Endothelial cell of umbilical vein (primary cell): ENCODE measurements at regions not wholly inside any gene's neighbourhood (a gene's known extent, or its start where the extent isn't known, plus 50 kb on each side); places are given as distances from the start of the nearest gene placed in this dataset.
A peak's percentile ranks its signal among the peaks of the same experiment; 100 is the strongest.

Source experiments
- BruUV-seq: library from RNA; stranded (reverse); fragments of 400-500 nt; replicated peaks from 2 replicates; lab custom pipeline; 2021; lab: Mats Ljungman, UMichigan
- CTCF ChIA-PET: fragments of 300-600, 350-600 bp; sonication (Branson Sonifier 250); formaldehyde crosslinking; loops from one replicate; lab custom pipeline; 2021; ENCODE audit warnings: antibody characterized with exemption, inconsistent platforms; lab: Charles Lee
- POLR2A ChIA-PET: fragments of 300-600, 350-600 bp; sonication (Branson Sonifier 250); formaldehyde crosslinking; loops from one replicate; lab custom pipeline; 2021; ENCODE audit warnings: antibody characterized with exemption, inconsistent platforms; lab: Charles Lee
- DNase-seq: peaks from one replicate; pipeline ENCODE4 v3.0.0-alpha.2; 2011; ENCODE audit warnings: low read depth, low spot score
- FAIRE-seq: peaks from 2 replicates; lab custom pipeline; 2011; peaks lifted over from hg19 to GRCh38; lab: Jason Lieb, UNC
- H2AFZ ChIP-seq: 2 replicates; pipeline ENCODE4 v1.6.0; 2012; ENCODE audit warnings: low read depth, low read length, control low read depth, inconsistent platforms
- H3K27ac ChIP-seq: 2 replicates; pipeline ENCODE4 v1.5.1; 2011; ENCODE audit warnings: low read depth, mild to moderate bottlenecking, control low read depth, low read length, moderate library complexity; ENCODE audit not compliant: insufficient read depth
- H3K27me3 ChIP-seq, 2 experiments: 2 replicates each; pipeline versions ENCODE4 v1.6.0 to v1.6.1; 2011; ENCODE audit warnings: low read length in 2 of 2, mixed read lengths in 1 of 2; ENCODE audit not compliant: control insufficient read depth in 2 of 2, insufficient read depth in 2 of 2
- H3K36me3 ChIP-seq, 2 experiments: 2 replicates in 1 of 2; 3 replicates in 1 of 2; pipeline ENCODE4 v1.5.1; 2011; ENCODE audit warnings: low read length in 2 of 2, mild to moderate bottlenecking in 1 of 2, moderate library complexity in 1 of 2; ENCODE audit not compliant: control insufficient read depth in 2 of 2, insufficient read depth in 2 of 2; ENCODE audit errors: extremely low read depth in 1 of 2
- H3K4me1 ChIP-seq: 3 replicates; pipeline ENCODE4 v1.5.1; 2011; ENCODE audit warnings: mild to moderate bottlenecking, low read length; ENCODE audit not compliant: control insufficient read depth, insufficient read depth; ENCODE audit errors: extremely low read depth
- H3K4me2 ChIP-seq: 2 replicates; pipeline ENCODE4 v1.6.1; 2011; ENCODE audit warnings: low read length, control low read depth, mixed read lengths; ENCODE audit not compliant: insufficient read depth
- H3K4me3 ChIP-seq, 3 experiments: fragments of 200-600 bp in 1 of 3; sonication (generic), shearing (Covaris generic) in 1 of 3; replicated peaks in 1 of 3; 2 replicates each; pipeline ENCODE4 v1.5.1; 2011 to 2016; ENCODE audit warnings: control low read depth in 3 of 3, low read length in 3 of 3, mild to moderate bottlenecking in 2 of 3, inconsistent platforms in 1 of 3, low read depth in 1 of 3, moderate library complexity in 1 of 3; ENCODE audit not compliant: insufficient read depth in 1 of 3
- H3K79me2 ChIP-seq: 2 replicates; pipeline ENCODE4 v1.6.0; 2012; ENCODE audit warnings: low read length, inconsistent platforms; ENCODE audit not compliant: control insufficient read depth, insufficient read depth
- H3K9ac ChIP-seq: replicated peaks from 2 replicates; pipeline ENCODE3; 2011; ENCODE audit warnings: low read length, control low read depth; ENCODE audit not compliant: insufficient read depth; ENCODE audit errors: extremely low read depth
- H3K9me1 ChIP-seq: replicated peaks from 3 replicates; pipeline ENCODE4 v1.6.0; 2011; ENCODE audit warnings: mild to moderate bottlenecking, low read length; ENCODE audit not compliant: control insufficient read depth, insufficient read depth; ENCODE audit errors: extremely low read depth
- H3K9me3 ChIP-seq: replicated peaks from 2 replicates; pipeline ENCODE4 v1.5.1; 2012; ENCODE audit warnings: low read length, inconsistent platforms; ENCODE audit not compliant: control insufficient read depth, insufficient read depth
- H4K20me1 ChIP-seq: replicated peaks from 2 replicates; pipeline ENCODE3; 2011; ENCODE audit warnings: mild to moderate bottlenecking, low read length; ENCODE audit not compliant: control insufficient read depth, insufficient read depth; ENCODE audit errors: extremely low read depth
- CTCF ChIP-seq, 2 donors: IDR thresholded peaks; 1 replicate in 1 of 2; 2 replicates in 1 of 2; pipeline ENCODE4 v1.5.1; 2011; ENCODE audit warnings: low read length in 2 of 2, mild to moderate bottlenecking in 2 of 2, moderate library complexity in 2 of 2, control low read depth in 1 of 2, inconsistent platforms in 1 of 2, low read depth in 1 of 2; ENCODE audit not compliant: insufficient read depth in 1 of 2; ENCODE audit errors: extremely low read depth in 1 of 2
- EZH2 ChIP-seq: IDR thresholded peaks from 2 replicates; pipeline ENCODE4 v1.6.1; 2012; ENCODE audit warnings: borderline replicate concordance, low read depth, mild to moderate bottlenecking, moderate library complexity, low read length, inconsistent platforms; ENCODE audit not compliant: severe bottlenecking
- FOS ChIP-seq: IDR thresholded peaks from 2 replicates; pipeline ENCODE4 v1.6.1; 2011; ENCODE audit warnings: mild to moderate bottlenecking, low read length, moderate library complexity, borderline replicate concordance; ENCODE audit not compliant: insufficient read depth
- JUN ChIP-seq: IDR thresholded peaks from 2 replicates; pipeline ENCODE4 v1.6.1; 2011; ENCODE audit warnings: borderline replicate concordance, low read depth; ENCODE audit not compliant: insufficient read length, insufficient read depth
- MYC ChIP-seq: IDR thresholded peaks from one replicate; pipeline ENCODE4 v1.6.1; 2011; ENCODE audit warnings: mild to moderate bottlenecking, low read depth, low read length
- dilution Hi-C: fragments of 300-500 bp; cut with MboI; formaldehyde crosslinking; loops from one replicate; pipeline ENCODE4 v1.15.0; 2019; ENCODE audit warnings: low sequenced_read_pairs; ENCODE audit not compliant: extremely low pct_ligation_motif_present
- intact Hi-C: fragments of 100-400 bp; cut with micrococcal nuclease; formaldehyde crosslinking; loops from one replicate; pipeline ENCODE4 v1.10.0; 2022
- TF ChIP-seq, protein P1 (sequence below): IDR thresholded peaks from 2 replicates; pipeline ENCODE4 v1.6.1; 2011; ENCODE audit not compliant: insufficient read depth, insufficient read length

GRCh38 chr4:152197211-152197610 lies 338.7 kb downstream of the FBXW7 start:
- H3K9me1 ChIP-seq, result no peaks in the 10 kb centered on the region
- no peaks in the 10 kb centered on the region for H3K36me3 ChIP-seq
- no peaks in the 10 kb centered on the region for H3K4me1 ChIP-seq
- H3K9ac ChIP-seq, result no peak overlapping the region
- no TSS peak for BruUV-seq
- TF ChIP-seq, protein P1, sequence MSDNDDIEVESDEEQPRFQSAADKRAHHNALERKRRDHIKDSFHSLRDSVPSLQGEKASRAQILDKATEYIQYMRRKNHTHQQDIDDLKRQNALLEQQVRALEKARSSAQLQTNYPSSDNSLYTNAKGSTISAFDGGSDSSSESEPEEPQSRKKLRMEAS, result no peak
- TF ChIP-seq EZH2, result no peak
- no peaks in the 10 kb centered on the region for H3K9me3 ChIP-seq
- dilution Hi-C loops (no loop called here), intact Hi-C loops (no loop called here)
- H3K27me3 ChIP-seq, result no peaks in the 10 kb centered on the region
- peak overlapping the region; percentile 75 for H2AFZ ChIP-seq
- H3K4me3 ChIP-seq, result no peak overlapping the region
- DNase-seq (peak; percentile 18), FAIRE-seq (no peak)
- ChIA-PET CTCF (no interaction called here), POLR2A (no interaction called here)
- H3K27ac ChIP-seq, result no peak overlapping the region
- no peak overlapping the region for H3K4me2 ChIP-seq
- H3K79me2 ChIP-seq, result no peaks in the 10 kb centered on the region
- no peaks in the 10 kb centered on the region for H4K20me1 ChIP-seq

DNA sequence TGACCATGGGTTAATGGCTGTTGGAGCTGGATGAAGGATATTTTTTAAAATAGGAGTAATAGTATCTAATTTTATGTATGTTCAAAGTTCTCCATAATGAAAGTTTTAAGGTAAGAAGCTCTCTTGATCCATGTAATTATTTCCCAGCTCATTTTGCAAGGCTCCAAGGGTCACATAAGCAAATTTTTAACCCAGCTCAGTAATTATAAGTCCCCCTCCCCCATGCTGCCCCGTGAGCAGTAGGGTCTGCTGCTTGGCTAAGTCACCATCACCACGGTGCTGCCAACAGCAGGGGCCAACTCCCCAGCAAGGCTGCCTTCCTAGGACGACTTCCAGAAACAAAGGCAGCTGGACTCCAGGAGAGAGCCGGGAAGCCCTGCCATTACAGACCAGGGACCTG lies 340.0 kb downstream of the FBXW7 start:
- CTCF ChIA-PET, result no interaction called here
- DNase-seq, result no peak

More for the DNA sequence above, 340.0 kb downstream of the FBXW7 start:
- intact Hi-C loops (no loop called here), dilution Hi-C loops (no loop called here)
- no peak for TF ChIP-seq FOS
- TF ChIP-seq CTCF (IDR thresholded peaks at IDR 0.05; ENCODE audit: extremely low read depth in 1 of 2, insufficient read depth in 1 of 2, low read depth in 1 of 2, low read length in 2 of 2), result no peak
- TF ChIP-seq, protein P1, result no peak
- no peak for TF ChIP-seq JUN
- TF ChIP-seq MYC, result no peak
- POLR2A ChIA-PET, result no interaction called here
- Histone ChIP-seq H3K9me1 (no peaks in the 10 kb centered on the region), H3K9me3 (no peaks in the 10 kb centered on the region), H3K27ac (no peak overlapping the region), H3K79me2 (no peaks in the 10 kb centered on the region), H3K4me2 (no peak overlapping the region), H3K4me1 (no peaks in the 10 kb centered on the region), H3K36me3 (no peaks in the 10 kb centered on the region), H3K4me3 (no peak overlapping the region), H4K20me1 (no peaks in the 10 kb centered on the region), H2AFZ (no peak overlapping the region), H3K27me3 (no peaks in the 10 kb centered on the region), H3K9ac (no peak overlapping the region)
- no peak for FAIRE-seq
- BruUV-seq, result no TSS peak
